Activated CD8-positive, alpha-beta T cell treated with anti-CD3 and anti-CD28 coated beads for 36 hours (primary cell): ENCODE measurements at regions not wholly inside any gene's neighbourhood (a gene's known extent, or its start where the extent isn't known, plus 50 kb on each side); places are given as distances from the start of the nearest gene placed in this dataset.

Source experiments
- ATAC-seq: fragments of 200-7000 bp; cut with Tn5 transposase; one replicate; pipeline ENCODE4 v1.10.0; 2021; ENCODE audit warnings: mild to moderate bottlenecking, moderate library complexity
- CTCF ChIA-PET: fragments of 350-600 bp; sonication (Branson Sonifier 250); formaldehyde crosslinking; loops from one replicate; lab custom pipeline; 2021; ENCODE audit warnings: antibody characterized with exemption; lab: Charles Lee
- POLR2A ChIA-PET: fragments of 350-600 bp; sonication (Branson Sonifier 250); formaldehyde crosslinking; loops from one replicate; lab custom pipeline; 2021; ENCODE audit warnings: antibody characterized with exemption; lab: Charles Lee
- DNase-seq: peaks from one replicate; pipeline ENCODE4 v3.0.0-alpha.2; 2020
- H3K27ac Mint-ChIP-seq: one replicate; pipeline ENCODE4 v1.8.0; 2021; ENCODE audit warnings: mild to moderate bottlenecking, mixed read lengths
- H3K27me3 Mint-ChIP-seq: one replicate; pipeline ENCODE4 v1.8.0; 2021; ENCODE audit warnings: mixed read lengths
- H3K36me3 Mint-ChIP-seq: one replicate; pipeline ENCODE4 v1.8.0; 2021; ENCODE audit warnings: low read depth, mixed read lengths
- H3K4me1 Mint-ChIP-seq: one replicate; pipeline ENCODE4 v1.8.0; 2021; ENCODE audit warnings: low read depth, mixed read lengths
- H3K4me3 Mint-ChIP-seq: one replicate; pipeline ENCODE4 v1.8.0; 2021; ENCODE audit warnings: mild to moderate bottlenecking, moderate library complexity, mixed read lengths
- H3K9me3 Mint-ChIP-seq: one replicate; pipeline ENCODE4 v1.8.0; 2021; ENCODE audit warnings: mixed read lengths
- intact Hi-C: fragments of 100-400 bp; cut with micrococcal nuclease; formaldehyde crosslinking; loops from one replicate; pipeline ENCODE4 v1.10.0; 2022
- TF ChIP-seq, protein P1 (sequence below): fragments of 200-600 bp; IDR thresholded peaks from one replicate; pipeline ENCODE4 v1.8.0; 2022; ENCODE audit warnings: antibody characterized with exemption, mild to moderate bottlenecking

DNA sequence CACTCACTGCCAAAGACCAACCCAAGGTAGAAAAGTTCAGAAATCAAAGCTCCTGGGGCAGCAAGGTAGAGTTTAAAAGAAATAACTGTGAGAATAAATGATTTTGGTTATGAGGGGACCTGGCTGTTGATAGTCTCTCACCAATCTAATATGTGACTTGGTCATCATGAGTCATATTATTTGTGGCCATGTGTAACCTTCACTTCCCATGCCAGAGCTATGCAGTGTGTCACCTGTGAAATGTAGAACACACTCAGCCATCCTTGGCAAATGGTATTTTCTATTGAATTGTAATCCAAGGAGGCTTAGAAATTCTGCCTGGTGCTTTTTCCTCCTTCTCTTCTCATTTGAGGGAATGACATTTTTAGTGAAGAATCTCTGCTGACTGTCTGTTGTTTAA, 184.2 kb upstream of the STAC start:
- Mint-ChIP-seq H3K27me3 (peaks cover 5% of the 10 kb centered on the region), H3K4me1 (no peaks in the 10 kb centered on the region), H3K9me3 (peaks cover 1% of the 10 kb centered on the region), H3K4me3 (no peak overlapping the region), H3K27ac (no peak overlapping the region), H3K36me3 (no peaks in the 10 kb centered on the region)
- ATAC-seq, result no peak
- TF ChIP-seq, protein P1, sequence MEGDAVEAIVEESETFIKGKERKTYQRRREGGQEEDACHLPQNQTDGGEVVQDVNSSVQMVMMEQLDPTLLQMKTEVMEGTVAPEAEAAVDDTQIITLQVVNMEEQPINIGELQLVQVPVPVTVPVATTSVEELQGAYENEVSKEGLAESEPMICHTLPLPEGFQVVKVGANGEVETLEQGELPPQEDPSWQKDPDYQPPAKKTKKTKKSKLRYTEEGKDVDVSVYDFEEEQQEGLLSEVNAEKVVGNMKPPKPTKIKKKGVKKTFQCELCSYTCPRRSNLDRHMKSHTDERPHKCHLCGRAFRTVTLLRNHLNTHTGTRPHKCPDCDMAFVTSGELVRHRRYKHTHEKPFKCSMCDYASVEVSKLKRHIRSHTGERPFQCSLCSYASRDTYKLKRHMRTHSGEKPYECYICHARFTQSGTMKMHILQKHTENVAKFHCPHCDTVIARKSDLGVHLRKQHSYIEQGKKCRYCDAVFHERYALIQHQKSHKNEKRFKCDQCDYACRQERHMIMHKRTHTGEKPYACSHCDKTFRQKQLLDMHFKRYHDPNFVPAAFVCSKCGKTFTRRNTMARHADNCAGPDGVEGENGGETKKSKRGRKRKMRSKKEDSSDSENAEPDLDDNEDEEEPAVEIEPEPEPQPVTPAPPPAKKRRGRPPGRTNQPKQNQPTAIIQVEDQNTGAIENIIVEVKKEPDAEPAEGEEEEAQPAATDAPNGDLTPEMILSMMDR, result no peak
- ChIA-PET CTCF (no interaction called here), POLR2A (no interaction called here)
- intact Hi-C loops, result no loop called here
- no peak for DNase-seq

DNA sequence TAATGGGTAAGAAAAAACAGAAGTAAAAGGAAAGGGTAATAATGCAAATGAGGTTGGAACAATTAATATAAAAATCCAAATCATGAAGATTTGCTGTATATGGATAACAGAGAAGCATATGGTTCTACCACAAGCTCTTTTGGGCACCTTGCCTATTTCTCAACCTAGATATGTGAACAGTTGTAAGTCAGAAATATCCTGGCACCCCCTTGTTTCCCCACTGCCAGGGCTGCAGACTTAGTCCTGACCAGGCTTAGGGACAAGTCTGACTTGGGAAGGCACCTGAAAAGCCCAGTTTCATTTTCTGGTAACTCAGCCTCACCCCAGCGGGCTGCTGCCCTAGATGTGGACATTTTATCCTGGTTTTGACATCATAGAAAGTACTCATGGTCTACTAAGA, 183.2 kb upstream of the STAC start:
- H3K36me3 Mint-ChIP-seq, result no peaks in the 10 kb centered on the region
- no peaks in the 10 kb centered on the region for H3K4me1 Mint-ChIP-seq
- DNase-seq (no peak), ATAC-seq (no peak)
- TF ChIP-seq, protein P1, result no peak
- peaks cover 1% of the 10 kb centered on the region for H3K9me3 Mint-ChIP-seq
- no peak overlapping the region for H3K27ac Mint-ChIP-seq
- H3K4me3 Mint-ChIP-seq, result no peak overlapping the region
- ChIA-PET POLR2A (no interaction called here), CTCF (no interaction called here)
- peaks cover 2% of the 10 kb centered on the region for H3K27me3 Mint-ChIP-seq
- intact Hi-C loops, result no loop called here

DNA sequence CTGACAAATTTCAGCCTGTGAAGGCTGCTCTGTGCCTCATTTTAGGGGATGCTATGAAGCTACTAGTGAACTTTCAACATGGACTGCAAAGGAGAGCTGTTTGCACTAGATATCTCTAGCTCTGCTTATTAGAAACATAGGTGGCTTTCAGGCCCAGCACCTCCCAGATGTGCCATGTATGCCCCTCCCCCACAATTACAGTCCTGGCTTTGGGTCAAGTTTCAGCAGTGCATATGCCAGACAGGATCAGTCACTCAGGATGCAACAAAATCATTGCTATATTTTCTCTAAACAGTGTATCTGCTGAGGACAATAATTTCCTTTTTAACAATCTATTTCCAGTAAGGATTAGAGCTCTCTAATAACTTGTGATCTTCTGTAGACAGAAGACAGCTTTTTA, 178.8 kb upstream of the STAC start:
- Mint-ChIP-seq H3K27ac (no peak overlapping the region), H3K36me3 (no peaks in the 10 kb centered on the region), H3K4me3 (no peak overlapping the region), H3K27me3 (no peaks in the 10 kb centered on the region), H3K9me3 (no peaks in the 10 kb centered on the region), H3K4me1 (no peaks in the 10 kb centered on the region)
- intact Hi-C loops, result no loop called here
- ChIA-PET CTCF (no interaction called here), POLR2A (no interaction called here)
- DNase-seq (no peak), ATAC-seq (no peak)
- TF ChIP-seq, protein P1, result no peak

- DNase-seq (no peak), ATAC-seq (no peak)
- H3K36me3 Mint-ChIP-seq, result no peaks in the 10 kb centered on the region
- intact Hi-C loops, result no loop called here
- no peaks in the 10 kb centered on the region for H3K9me3 Mint-ChIP-seq
- ChIA-PET CTCF (no interaction called here), POLR2A (no interaction called here)
- H3K4me1 Mint-ChIP-seq, result no peaks in the 10 kb centered on the region
- H3K27ac Mint-ChIP-seq, result no peak overlapping the region
- TF ChIP-seq, protein P1, result no peak
- H3K27me3 Mint-ChIP-seq, result no peaks in the 10 kb centered on the region
- no peak overlapping the region for H3K4me3 Mint-ChIP-seq
These were observed 173.2 kb upstream of the STAC start for GRCh38 chr3:36206956-36207580.

GRCh38 chr3:36210840-36211651, 169.3 kb upstream of the STAC start:
- ATAC-seq, result no peak

More at GRCh38 chr3:36210840-36211651, 169.3 kb upstream of the STAC start:
- TF ChIP-seq, protein P1, result no peak
- Mint-ChIP-seq H3K27me3 (no peaks in the 10 kb centered on the region), H3K27ac (no peak overlapping the region), H3K9me3 (no peaks in the 10 kb centered on the region), H3K4me1 (no peaks in the 10 kb centered on the region), H3K4me3 (no peak overlapping the region), H3K36me3 (no peaks in the 10 kb centered on the region)
- ChIA-PET CTCF (no interaction called here), POLR2A (interaction anchor here (0.6 kb wide), 1 partner anchor 1493 kb away, joined by 3 read pairs; no protein-coding TSS in a partner anchor)
- intact Hi-C loops, result no loop called here
- DNase-seq, result no peak
